ENCODE measurements at regions not wholly inside any gene's neighbourhood (a gene's known extent, or its start where the extent isn't known, plus 50 kb on each side); places are given as distances from the start of the nearest gene placed in this dataset.

GRCh38 chr11:10631761-10632160 is 61.8 kb downstream of the IRAG1 start:
- intact Hi-C loops (cut with micrococcal nuclease), result no loop called here
- POLR2A ChIA-PET, result no interaction called here
- no peaks in the 10 kb centered on the region for H4K20me1 ChIP-seq (replicated peaks; ENCODE audit: control insufficient read depth, extremely low read depth, insufficient read depth, low read length)
- CTCF ChIA-PET, result interaction anchor here (0.8 kb wide), 1 partner anchor 67 kb away, joined by 3 read pairs; no protein-coding TSS in a partner anchor
- no peak overlapping the region for H3K9ac ChIP-seq (replicated peaks; ENCODE audit: extremely low read depth, insufficient read depth, low read length)
- H3K9me1 ChIP-seq (replicated peaks; ENCODE audit: control insufficient read depth, extremely low read depth, insufficient read depth, low read length), result no peaks in the 10 kb centered on the region
- no peaks in the 10 kb centered on the region for H3K79me2 ChIP-seq (ENCODE audit: control insufficient read depth, insufficient read depth, low read length)
- no peak overlapping the region for H3K27ac ChIP-seq (ENCODE audit: insufficient read depth, low read depth, low read length)
- H3K4me3 ChIP-seq (replicated peaks in 1 of 3; ENCODE audit: insufficient read depth in 1 of 3, low read depth in 1 of 3, low read length in 3 of 3), result no peak overlapping the region
- BruUV-seq (replicated peaks), result no TSS peak
- H3K36me3 ChIP-seq (ENCODE audit: control insufficient read depth in 2 of 2, extremely low read depth in 1 of 2, insufficient read depth in 2 of 2, low read length in 2 of 2), result no peaks in the 10 kb centered on the region
- no peaks in the 10 kb centered on the region for H3K4me1 ChIP-seq (ENCODE audit: control insufficient read depth, extremely low read depth, insufficient read depth, low read length)
- peaks cover 0 to 3% of the 10 kb centered on the region in 2 experiments for H3K27me3 ChIP-seq (ENCODE audit: control insufficient read depth in 2 of 2, insufficient read depth in 2 of 2, low read length in 2 of 2)
- no peak overlapping the region for H3K4me2 ChIP-seq (ENCODE audit: insufficient read depth, low read length)
- TF ChIP-seq FOS (IDR thresholded peaks at IDR 0.05; ENCODE audit: borderline replicate concordance, insufficient read depth, low read length), result no peak
- no peak for TF ChIP-seq MYC (IDR thresholded peaks at IDR 0.05; ENCODE audit: low read depth, low read length)
- TF ChIP-seq EZH2 (IDR thresholded peaks at IDR 0.05; ENCODE audit: borderline replicate concordance, low read depth, low read length, severe bottlenecking), result no peak
- TF ChIP-seq POLR2A (IDR thresholded peaks at IDR 0.05; ENCODE audit: low read depth, low read length), result no peak
- TF ChIP-seq, protein P1, sequence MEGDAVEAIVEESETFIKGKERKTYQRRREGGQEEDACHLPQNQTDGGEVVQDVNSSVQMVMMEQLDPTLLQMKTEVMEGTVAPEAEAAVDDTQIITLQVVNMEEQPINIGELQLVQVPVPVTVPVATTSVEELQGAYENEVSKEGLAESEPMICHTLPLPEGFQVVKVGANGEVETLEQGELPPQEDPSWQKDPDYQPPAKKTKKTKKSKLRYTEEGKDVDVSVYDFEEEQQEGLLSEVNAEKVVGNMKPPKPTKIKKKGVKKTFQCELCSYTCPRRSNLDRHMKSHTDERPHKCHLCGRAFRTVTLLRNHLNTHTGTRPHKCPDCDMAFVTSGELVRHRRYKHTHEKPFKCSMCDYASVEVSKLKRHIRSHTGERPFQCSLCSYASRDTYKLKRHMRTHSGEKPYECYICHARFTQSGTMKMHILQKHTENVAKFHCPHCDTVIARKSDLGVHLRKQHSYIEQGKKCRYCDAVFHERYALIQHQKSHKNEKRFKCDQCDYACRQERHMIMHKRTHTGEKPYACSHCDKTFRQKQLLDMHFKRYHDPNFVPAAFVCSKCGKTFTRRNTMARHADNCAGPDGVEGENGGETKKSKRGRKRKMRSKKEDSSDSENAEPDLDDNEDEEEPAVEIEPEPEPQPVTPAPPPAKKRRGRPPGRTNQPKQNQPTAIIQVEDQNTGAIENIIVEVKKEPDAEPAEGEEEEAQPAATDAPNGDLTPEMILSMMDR (IDR thresholded peaks at IDR 0.05; ENCODE audit: extremely low read depth in 1 of 2, insufficient read depth in 1 of 2, low read depth in 1 of 2, low read length in 2 of 2), result no peak
- TF ChIP-seq POLR2AphosphoS5 (IDR thresholded peaks at IDR 0.05; ENCODE audit: insufficient read depth, low read depth, low read length), result no peak
- no peak for TF ChIP-seq MAX (IDR thresholded peaks at IDR 0.05; ENCODE audit: insufficient read depth, insufficient read length)
- TF ChIP-seq GATA2 (IDR thresholded peaks at IDR 0.05; ENCODE audit: insufficient read depth, insufficient read length, low read depth, low read length), result no peak
- TF ChIP-seq JUN (IDR thresholded peaks at IDR 0.05; ENCODE audit: borderline replicate concordance, insufficient read depth, insufficient read length, low read depth), result no peak
- no peak overlapping the region for H2AFZ ChIP-seq (ENCODE audit: low read depth, low read length)
- FAIRE-seq (no peak), DNase-seq (ENCODE audit: low read depth, low spot score) (no peak)
- dilution Hi-C loops (cut with MboI; ENCODE audit: extremely low pct_ligation_motif_present, low sequenced_read_pairs), result no loop called here
- no peaks in the 10 kb centered on the region for H3K9me3 ChIP-seq (replicated peaks; ENCODE audit: control insufficient read depth, insufficient read depth, low read length)
